ENCODE measurements at regions not wholly inside any gene's neighbourhood (a gene's known extent, or its start where the extent isn't known, plus 50 kb on each side); places are given as distances from the start of the nearest gene placed in this dataset.
"Not testable (repeated sequence)": the region's sequence is repeated elsewhere in the genome, so short reads cannot be mapped to it uniquely, and the experiment has no call there.

DNA sequence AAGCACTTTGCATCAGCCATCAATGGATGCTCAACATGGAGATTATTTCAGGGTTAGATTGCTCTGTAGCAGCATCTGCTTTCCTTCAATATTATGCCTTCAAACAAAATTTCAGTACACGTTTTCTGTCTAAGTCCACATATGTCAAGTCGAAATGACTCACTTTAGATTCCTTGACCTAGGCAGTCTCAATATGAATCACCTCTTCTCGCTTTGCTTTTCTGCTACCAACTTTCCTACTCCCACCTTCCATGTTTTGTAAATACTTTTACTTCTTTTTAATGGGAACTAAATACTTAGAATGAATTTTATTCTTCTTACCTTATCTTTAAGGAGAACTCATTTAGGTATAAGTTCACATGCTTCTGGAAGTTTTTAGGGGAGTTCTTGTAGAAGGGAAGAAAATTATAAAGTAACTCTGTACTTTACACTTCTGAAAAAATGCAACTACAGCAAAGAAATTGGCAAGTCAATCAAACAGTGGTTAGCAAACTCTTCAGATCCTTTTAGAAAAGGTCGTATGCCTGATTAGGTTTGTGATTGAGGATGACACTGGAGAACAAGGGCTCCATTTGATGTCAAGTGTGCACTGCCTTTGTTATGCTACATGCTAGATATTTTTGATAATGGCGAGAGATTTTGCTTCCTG, 478.5 kb upstream of the SMARCA2 start:
- TF ChIP-seq, protein P1, sequence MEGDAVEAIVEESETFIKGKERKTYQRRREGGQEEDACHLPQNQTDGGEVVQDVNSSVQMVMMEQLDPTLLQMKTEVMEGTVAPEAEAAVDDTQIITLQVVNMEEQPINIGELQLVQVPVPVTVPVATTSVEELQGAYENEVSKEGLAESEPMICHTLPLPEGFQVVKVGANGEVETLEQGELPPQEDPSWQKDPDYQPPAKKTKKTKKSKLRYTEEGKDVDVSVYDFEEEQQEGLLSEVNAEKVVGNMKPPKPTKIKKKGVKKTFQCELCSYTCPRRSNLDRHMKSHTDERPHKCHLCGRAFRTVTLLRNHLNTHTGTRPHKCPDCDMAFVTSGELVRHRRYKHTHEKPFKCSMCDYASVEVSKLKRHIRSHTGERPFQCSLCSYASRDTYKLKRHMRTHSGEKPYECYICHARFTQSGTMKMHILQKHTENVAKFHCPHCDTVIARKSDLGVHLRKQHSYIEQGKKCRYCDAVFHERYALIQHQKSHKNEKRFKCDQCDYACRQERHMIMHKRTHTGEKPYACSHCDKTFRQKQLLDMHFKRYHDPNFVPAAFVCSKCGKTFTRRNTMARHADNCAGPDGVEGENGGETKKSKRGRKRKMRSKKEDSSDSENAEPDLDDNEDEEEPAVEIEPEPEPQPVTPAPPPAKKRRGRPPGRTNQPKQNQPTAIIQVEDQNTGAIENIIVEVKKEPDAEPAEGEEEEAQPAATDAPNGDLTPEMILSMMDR (IDR thresholded peaks at IDR 0.05; ENCODE audit: insufficient read depth, low read depth, low read length, missing control alignments): no peak
- H3K4me3 ChIP-seq (ENCODE audit: low read length): no peak overlapping the region
- no peak for DNase-seq (ENCODE audit: low read depth)

DNA sequence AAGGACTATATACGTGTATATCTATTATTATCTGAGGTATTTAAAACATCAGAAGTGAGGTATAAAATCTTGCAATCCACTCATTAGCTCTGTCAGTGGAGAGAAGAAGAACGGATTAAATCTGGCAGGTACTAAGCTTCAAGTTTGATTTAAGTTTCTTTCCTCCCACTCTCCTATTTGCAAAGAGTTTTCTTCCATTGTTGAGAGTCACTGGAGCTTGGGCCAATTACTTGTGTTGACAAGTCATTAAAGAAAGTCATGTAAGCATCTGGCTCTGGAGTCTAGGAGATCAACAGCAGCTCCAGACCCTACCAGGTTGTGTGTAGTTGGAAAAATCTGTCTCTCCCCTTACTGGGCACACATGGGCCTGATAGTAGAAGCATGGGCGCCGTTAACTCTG, 476.8 kb upstream of the SMARCA2 start:
- no peak overlapping the region for H3K4me3 ChIP-seq (ENCODE audit: low read length)
- DNase-seq (ENCODE audit: low read depth): no peak
- TF ChIP-seq, protein P1 (IDR thresholded peaks at IDR 0.05; ENCODE audit: insufficient read depth, low read depth, low read length, missing control alignments): no peak

DNA sequence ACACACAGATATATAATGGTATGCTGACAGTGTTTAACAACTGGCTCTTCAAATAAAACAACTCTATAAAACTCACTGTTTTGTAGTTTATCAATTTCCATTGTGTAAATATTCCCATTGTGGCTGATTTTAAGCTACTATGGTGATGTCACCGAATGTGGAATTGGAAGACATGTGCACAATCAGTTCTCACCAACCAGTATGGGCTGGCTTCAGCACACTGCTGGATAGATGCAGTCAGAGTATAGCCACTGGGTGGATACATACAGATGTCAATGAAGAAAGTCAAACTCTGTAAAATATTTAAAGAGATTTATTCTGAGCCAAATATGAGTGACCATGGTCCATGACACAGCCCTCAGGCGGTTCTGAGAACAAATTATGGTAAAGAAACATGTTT, 475.9 kb upstream of the SMARCA2 start:
- no peak for DNase-seq (ENCODE audit: low read depth)
- H3K4me3 ChIP-seq (ENCODE audit: low read length): no peak overlapping the region
- TF ChIP-seq, protein P1 (IDR thresholded peaks at IDR 0.05; ENCODE audit: insufficient read depth, low read depth, low read length, missing control alignments): no peak

DNA sequence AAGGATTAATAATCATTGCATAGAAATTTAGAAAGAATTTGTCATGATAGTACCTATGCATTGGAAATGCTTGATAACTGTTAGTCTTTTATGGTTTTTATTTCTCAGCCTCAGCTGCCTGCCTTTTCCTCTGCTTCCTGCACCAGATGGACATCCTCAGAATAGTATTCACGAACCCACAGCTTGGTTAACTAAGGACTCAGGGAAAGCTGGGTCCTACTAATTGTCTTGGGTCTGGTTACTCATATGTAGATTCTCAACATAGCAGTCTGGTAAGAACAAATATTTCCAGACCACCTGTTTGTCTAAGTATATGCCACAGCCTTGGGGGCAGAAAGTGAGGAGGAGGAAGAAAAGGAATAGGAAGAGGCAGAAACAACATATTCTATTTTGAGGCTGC, 464.5 kb upstream of the SMARCA2 start:
- TF ChIP-seq, protein P1 (IDR thresholded peaks at IDR 0.05; ENCODE audit: insufficient read depth, low read depth, low read length, missing control alignments): no peak
- no peak for DNase-seq (ENCODE audit: low read depth)
- H3K4me3 ChIP-seq (ENCODE audit: low read length): no peak overlapping the region

DNA sequence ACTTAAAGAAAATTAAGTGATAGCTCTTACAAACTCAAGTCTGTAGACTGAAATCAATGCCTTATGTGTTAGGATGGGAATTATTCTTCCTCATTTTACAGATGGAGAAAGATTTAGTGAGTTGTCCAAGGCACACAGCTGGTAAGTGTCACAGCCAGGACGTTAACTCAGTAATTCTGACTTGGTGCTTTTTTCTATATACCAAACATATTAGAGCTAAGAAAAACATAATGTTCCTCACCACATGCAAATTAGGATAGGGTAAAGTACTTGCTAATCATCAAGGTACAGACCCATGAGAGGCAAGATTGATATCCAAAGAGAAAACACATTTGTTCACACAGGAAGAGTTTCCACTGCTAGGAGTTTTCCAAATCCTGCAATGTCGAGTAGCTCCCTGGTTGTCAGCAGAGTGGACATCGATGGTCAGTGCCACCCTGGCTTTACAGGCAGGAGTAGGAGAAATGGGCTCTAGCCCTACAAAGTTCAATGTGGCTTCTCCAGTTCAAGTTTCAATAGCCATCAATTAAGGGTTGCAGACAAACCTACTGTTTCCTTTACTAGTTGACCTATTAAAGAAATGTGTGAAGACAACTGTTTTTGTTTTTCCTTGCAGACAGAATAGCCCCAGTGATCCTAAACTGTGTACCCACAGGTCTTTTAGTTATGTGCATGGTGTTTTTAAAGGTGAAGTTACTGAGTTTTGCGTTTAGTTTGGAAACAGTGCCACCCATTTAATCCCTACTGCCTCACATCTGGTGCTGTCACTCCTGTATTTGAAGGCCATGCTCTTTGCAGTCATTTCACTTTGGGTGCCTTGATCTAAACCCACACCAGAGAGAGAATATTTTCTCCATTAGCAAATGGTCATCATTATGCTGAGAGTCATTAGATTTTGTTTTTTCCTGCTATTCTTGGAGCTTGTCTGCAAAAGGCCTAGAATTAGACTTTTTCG, 460.8 kb upstream of the SMARCA2 start:
- H3K4me3 ChIP-seq (ENCODE audit: low read length): no peak overlapping the region
- no peak for DNase-seq (ENCODE audit: low read depth)
- TF ChIP-seq, protein P1 (IDR thresholded peaks at IDR 0.05; ENCODE audit: insufficient read depth, low read depth, low read length, missing control alignments): no peak

DNA sequence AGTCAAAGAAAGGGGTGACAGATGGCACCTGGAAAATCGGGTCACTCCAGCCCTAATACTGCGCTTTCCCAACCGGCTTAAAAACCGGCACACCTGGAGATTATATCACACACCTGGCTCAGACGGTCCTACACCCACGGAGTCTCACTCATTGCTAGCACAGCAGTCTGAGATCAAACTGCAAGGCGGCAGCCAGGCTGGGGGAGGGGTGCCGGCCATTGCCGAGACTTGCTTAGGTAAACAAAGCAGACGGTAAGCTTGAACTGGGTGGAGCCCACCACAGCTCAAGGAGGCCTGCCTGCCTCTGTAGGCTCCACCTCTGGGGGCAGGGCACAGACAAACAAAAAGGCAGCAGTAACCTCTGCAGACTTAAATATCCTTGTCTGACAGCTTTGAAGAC, 456.5 kb upstream of the SMARCA2 start:
- H3K4me3 ChIP-seq (ENCODE audit: low read length): not testable (repeated sequence)
- peak; percentile 73 for DNase-seq (ENCODE audit: low read depth)

DNA sequence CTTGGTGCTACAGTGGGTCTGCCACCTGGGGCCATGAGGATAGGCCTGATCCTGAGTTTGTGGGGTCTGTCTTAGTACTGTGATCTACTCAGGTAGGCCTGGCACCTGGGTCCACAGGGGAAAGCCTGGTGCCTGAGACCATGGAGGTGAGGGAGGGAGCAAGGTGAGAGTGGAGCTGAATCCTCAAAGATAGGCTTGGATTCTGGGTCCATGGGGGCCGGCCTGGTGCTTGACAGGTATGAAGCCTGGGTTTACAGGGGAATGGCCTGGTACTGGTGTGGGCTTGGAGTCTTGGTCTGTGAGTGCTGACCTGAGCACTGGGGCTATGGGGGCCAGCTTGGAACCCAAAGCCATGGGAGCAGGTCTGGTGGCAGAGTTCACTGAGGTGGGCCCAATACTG, 439.2 kb upstream of the SMARCA2 start:
- DNase-seq (ENCODE audit: low read depth): no peak
- no peak overlapping the region for H3K4me3 ChIP-seq (ENCODE audit: low read length)
- TF ChIP-seq, protein P1 (IDR thresholded peaks at IDR 0.05; ENCODE audit: insufficient read depth, low read depth, low read length, missing control alignments): no peak
